ENCODE measurements at regions not wholly inside any gene's neighbourhood (a gene's known extent, or its start where the extent isn't known, plus 50 kb on each side); places are given as distances from the start of the nearest gene placed in this dataset.

DNA sequence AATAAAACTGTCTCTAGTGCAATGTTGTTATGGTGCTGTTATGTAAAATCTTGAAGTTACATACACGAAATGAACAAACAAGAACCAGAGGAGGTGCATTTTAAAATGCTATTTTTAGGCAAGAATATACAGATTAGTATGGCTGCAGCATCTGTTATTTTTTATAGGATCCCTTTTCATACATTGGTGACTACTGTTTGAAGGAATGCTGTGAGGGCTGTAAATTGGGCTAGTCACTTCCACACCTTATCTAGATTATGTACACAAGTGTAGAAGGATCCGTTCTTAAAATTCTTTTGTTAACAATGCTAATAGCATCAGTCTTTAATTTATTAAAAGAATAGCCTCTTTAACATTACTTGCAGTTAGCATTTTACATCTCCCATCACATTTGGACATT lies 284.3 kb upstream of the MDGA2 start:
- TF ChIP-seq, protein P1, sequence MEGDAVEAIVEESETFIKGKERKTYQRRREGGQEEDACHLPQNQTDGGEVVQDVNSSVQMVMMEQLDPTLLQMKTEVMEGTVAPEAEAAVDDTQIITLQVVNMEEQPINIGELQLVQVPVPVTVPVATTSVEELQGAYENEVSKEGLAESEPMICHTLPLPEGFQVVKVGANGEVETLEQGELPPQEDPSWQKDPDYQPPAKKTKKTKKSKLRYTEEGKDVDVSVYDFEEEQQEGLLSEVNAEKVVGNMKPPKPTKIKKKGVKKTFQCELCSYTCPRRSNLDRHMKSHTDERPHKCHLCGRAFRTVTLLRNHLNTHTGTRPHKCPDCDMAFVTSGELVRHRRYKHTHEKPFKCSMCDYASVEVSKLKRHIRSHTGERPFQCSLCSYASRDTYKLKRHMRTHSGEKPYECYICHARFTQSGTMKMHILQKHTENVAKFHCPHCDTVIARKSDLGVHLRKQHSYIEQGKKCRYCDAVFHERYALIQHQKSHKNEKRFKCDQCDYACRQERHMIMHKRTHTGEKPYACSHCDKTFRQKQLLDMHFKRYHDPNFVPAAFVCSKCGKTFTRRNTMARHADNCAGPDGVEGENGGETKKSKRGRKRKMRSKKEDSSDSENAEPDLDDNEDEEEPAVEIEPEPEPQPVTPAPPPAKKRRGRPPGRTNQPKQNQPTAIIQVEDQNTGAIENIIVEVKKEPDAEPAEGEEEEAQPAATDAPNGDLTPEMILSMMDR (IDR thresholded peaks at IDR 0.05), result no peak
- no peak for TF ChIP-seq POLR2A (IDR thresholded peaks at IDR 0.05)

Measured in ovary (tissue), 3 donors.